A549 (cell line): ENCODE measurements at regions not wholly inside any gene's neighbourhood (a gene's known extent, or its start where the extent isn't known, plus 50 kb on each side); places are given as distances from the start of the nearest gene placed in this dataset.

Source experiments
- ATAC-seq, 2 experiments: fragments of 200-7000 bp in 1 of 2; fragments of >200 bp in 1 of 2; cut with Nextera tagmentation in 1 of 2; cut with Tn5 transposase in 1 of 2; 3 replicates each; pipeline versions ENCODE4 v1.8.0 to v1.9.1; 2018 to 2020; ENCODE audit warnings: mild to moderate bottlenecking in 1 of 2, moderate library complexity in 1 of 2
- CTCF ChIA-PET: fragments of 300-600 bp; sonication (Branson Sonifier 250); formaldehyde crosslinking; extraction: SDS; loops from one replicate; lab custom pipeline; 2021; ENCODE audit warnings: antibody characterized with exemption, inconsistent platforms; lab: Yijun Ruan, JAX
- POLR2A ChIA-PET: fragments of 350-600 bp; formaldehyde crosslinking; extraction: SDS; loops from one replicate; lab custom pipeline; 2021; ENCODE audit warnings: antibody characterized with exemption, inconsistent platforms; lab: Yijun Ruan, JAX
- DNase-seq, 2 experiments: peaks; one replicate each; pipeline versions ENCODE4 v3.0.0 to v3.0.0-alpha.2; 2011 to 2016; ENCODE audit warnings: low read depth in 1 of 2, low spot score in 1 of 2
- FAIRE-seq: peaks from 2 replicates; lab custom pipeline; 2011; peaks lifted over from hg19 to GRCh38; lab: Jason Lieb, UNC
- H3K27ac ChIP-seq, 2 experiments: fragments of >200 bp; sonication (Bioruptor Twin); formaldehyde crosslinking; 3 replicates each; pipeline ENCODE4 v1.5.1; 2016 to 2017
- H3K4me1 ChIP-seq: fragments of >200 bp; sonication (Bioruptor Twin); formaldehyde crosslinking; 3 replicates; pipeline ENCODE4 v1.6.1; 2016
- H3K4me2 ChIP-seq: fragments of >200 bp; sonication (Bioruptor Twin); formaldehyde crosslinking; 3 replicates; pipeline ENCODE4 v1.6.1; 2016
- H3K4me3 ChIP-seq: fragments of >200 bp; sonication (Bioruptor Twin); formaldehyde crosslinking; 3 replicates; pipeline ENCODE4 v1.5.1; 2016
- H3K9me3 ChIP-seq: fragments of >200 bp; sonication (Bioruptor Twin); formaldehyde crosslinking; 3 replicates; pipeline ENCODE4 v1.6.1; 2016
- ATOH8 ChIP-seq: fragments of 250-450 bp; sonication (Bioruptor Pico); IDR thresholded peaks from 2 replicates; pipeline ENCODE4 v1.5.0; 2020; ENCODE audit warnings: low read depth, mild to moderate bottlenecking, moderate library complexity
- BHLHE40 ChIP-seq: IDR thresholded peaks from 2 replicates; pipeline ENCODE4 v1.6.1; 2012; ENCODE audit warnings: low read depth, low read length, inconsistent platforms
- CBX8 ChIP-seq: fragments of 200-600 bp; sonication (generic); IDR thresholded peaks from 2 replicates; pipeline ENCODE4 v1.6.1; 2016
- CEBPB ChIP-seq, 2 experiments: fragments of >200 bp in 1 of 2; sonication (Bioruptor Twin) in 1 of 2; formaldehyde crosslinking in 1 of 2; IDR thresholded peaks; 2 replicates each; pipeline ENCODE4 v1.6.1; 2012 to 2016
- EHF ChIP-seq: fragments of 250-450 bp; sonication (Bioruptor Pico); IDR thresholded peaks from 2 replicates; pipeline ENCODE4 v1.5.0; 2020; ENCODE audit warnings: mild to moderate bottlenecking
- ELK1 ChIP-seq: fragments of 150-350 bp; IDR thresholded peaks from 2 replicates; pipeline ENCODE4 v1.6.1; 2014; ENCODE audit warnings: low read depth, mild to moderate bottlenecking, low read length
- FOXS1 ChIP-seq: fragments of 250-450 bp; sonication (Bioruptor Pico); IDR thresholded peaks from 2 replicates; pipeline ENCODE4 v1.5.0; 2020; ENCODE audit warnings: mild to moderate bottlenecking, moderate library complexity
- GATA3 ChIP-seq: IDR thresholded peaks from 2 replicates; pipeline ENCODE4 v1.6.1; 2012; ENCODE audit warnings: borderline replicate concordance
- HES2 ChIP-seq: fragments of >200 bp; sonication (Bioruptor Twin); formaldehyde crosslinking; IDR thresholded peaks from 2 replicates; pipeline ENCODE4 v1.6.1; 2016
- HOXA7 ChIP-seq: fragments of 250-450 bp; sonication (Bioruptor Pico); IDR thresholded peaks from 2 replicates; pipeline ENCODE4 v1.5.0; 2020; ENCODE audit warnings: mild to moderate bottlenecking, moderate library complexity
- MAFK ChIP-seq: fragments of 450-650 bp; IDR thresholded peaks from 2 replicates; pipeline ENCODE4 v1.6.1; 2014; ENCODE audit not compliant: partially characterized antibody
- MAZ ChIP-seq: fragments of 150-350 bp; IDR thresholded peaks from 2 replicates; pipeline ENCODE4 v1.6.1; 2014; ENCODE audit warnings: antibody characterized with exemption, low read depth, low read length, borderline replicate concordance
- NPAS2 ChIP-seq: fragments of 250-450 bp; sonication (Bioruptor Pico); IDR thresholded peaks from 2 replicates; pipeline ENCODE4 v1.8.0; 2022; ENCODE audit warnings: mild to moderate bottlenecking, moderate library complexity, borderline replicate concordance
- POLR2AphosphoS2 ChIP-seq: conservative IDR thresholded peaks from 2 replicates; pipeline ENCODE4 v1.6.1; 2012; ENCODE audit warnings: low read length, improper control_type of control experiment, inconsistent platforms
- RARB ChIP-seq: fragments of 250-450 bp; sonication (Bioruptor Pico); IDR thresholded peaks from 2 replicates; pipeline ENCODE4 v1.8.0; 2021; ENCODE audit warnings: mild to moderate bottlenecking, moderate library complexity
- SMC3 ChIP-seq: fragments of >200 bp; sonication (Bioruptor Twin); formaldehyde crosslinking; IDR thresholded peaks from 3 replicates; pipeline ENCODE4 v1.6.1; 2018; ENCODE audit warnings: inconsistent platforms
- TP53 ChIP-seq: fragments of 250-450 bp; sonication (Bioruptor Pico); IDR thresholded peaks from 2 replicates; pipeline ENCODE4 v1.5.0; 2021; ENCODE audit warnings: mild to moderate bottlenecking, moderate library complexity
- USF2 ChIP-seq: fragments of 450-650 bp; IDR thresholded peaks from 2 replicates; pipeline ENCODE4 v1.6.1; 2014; ENCODE audit warnings: antibody characterized with exemption
- ZSCAN20 ChIP-seq: fragments of 250-450 bp; sonication (Bioruptor Pico); IDR thresholded peaks from 2 replicates; pipeline ENCODE4 v1.8.0; 2022; ENCODE audit warnings: mild to moderate bottlenecking, moderate library complexity
- WGBS: methylation state at CpG from one replicate; pipeline ENCODE4 v1.1.6; 2017; ENCODE audit errors: missing lambda C conversion rate; 5-methylcytosine and 5-hydroxymethylcytosine counted together

GRCh38 chr2:207468488-207468887, 61.3 kb upstream of the CREB1 start:
- peaks cover 19% of the 10 kb centered on the region for H3K4me1 ChIP-seq
- H3K4me2 ChIP-seq = no peak overlapping the region
- no peak overlapping the region for H3K4me3 ChIP-seq
- ATAC-seq = no peak
- WGBS = 96% methylated on average over 4 of the region's 4 CpGs
- no peak for TF ChIP-seq MAZ
- no peak for TF ChIP-seq HOXA7 (CRISPR knock-in tag)
- no peak for TF ChIP-seq RARB
- POLR2A ChIA-PET = interaction anchor here (1.2 kb wide), 1 partner anchor 210 kb away, joined by 6 read pairs; no protein-coding TSS in a partner anchor
- no peaks in the 10 kb centered on the region for H3K9me3 ChIP-seq
- CTCF ChIA-PET = interaction anchor here (0.7 to 0.8 kb wide), 2 partner anchors 237 to 669 kb away, joined by 3 read pairs; no protein-coding TSS in a partner anchor
- no peak for FAIRE-seq
- DNase-seq = no peak
- H3K27ac ChIP-seq = peak overlapping the region in 1 of 2 experiments; percentile 18; a peak in 2 of 6 replicates

- Histone ChIP-seq H3K9me3 (no peaks in the 10 kb centered on the region), H3K4me1 (peaks cover 26% of the 10 kb centered on the region), H3K4me2 (no peak overlapping the region), H3K27ac (peak overlapping the region in 1 of 2 experiments; percentile 6; a peak in 1 of 6 replicates), H3K4me3 (no peak overlapping the region)
- no peak for TF ChIP-seq CEBPB (IDR thresholded peaks at IDR 0.05)
- no peak for TF ChIP-seq FOXS1
- no peak for TF ChIP-seq NPAS2
- no peak for TF ChIP-seq BHLHE40
- ChIA-PET CTCF (interaction anchor here (0.8 kb wide), 1 partner anchor 669 kb away, joined by 3 read pairs; no protein-coding TSS in a partner anchor), POLR2A (no interaction called here)
- ATAC-seq (no peak), FAIRE-seq (no peak), DNase-seq (no peak)
- 89% methylated on average over 6 of the region's 6 CpGs for WGBS
Observed at GRCh38 chr2:207469451-207469850, 60.3 kb upstream of the CREB1 start.

- no peak for ATAC-seq
- ChIA-PET POLR2A (no interaction called here), CTCF (interaction anchor here (0.7 to 0.8 kb wide), 2 partner anchors 489 to 670 kb away, joined by 3 read pairs; no protein-coding TSS in a partner anchor)
- no peak for DNase-seq
- WGBS = 77% methylated on average over 2 of the region's 2 CpGs
- Histone ChIP-seq H3K4me1 (peaks cover 26% of the 10 kb centered on the region), H3K27ac (peak overlapping the region in 1 of 2 experiments; percentile 6; a peak in 1 of 6 replicates), H3K4me3 (no peak overlapping the region), H3K4me2 (no peak overlapping the region), H3K9me3 (no peaks in the 10 kb centered on the region)
- TF ChIP-seq POLR2AphosphoS2 (no peak), EHF (CRISPR knock-in tag) (no peak), USF2 (no peak), MAZ (no peak), CBX8 (no peak), ZSCAN20 (CRISPR knock-in tag) (no peak)
- no peak for FAIRE-seq
Observed at GRCh38 chr2:207469943-207470729, 59.6 kb upstream of the CREB1 start.

- ChIA-PET POLR2A (no interaction called here), CTCF (interaction anchor here (3.1 to 4.2 kb wide), 4 partner anchors 16 to 670 kb away, joined by 10 to 63 read pairs (median 32); no protein-coding TSS in a partner anchor)
- 85% methylated on average over 4 of the region's 4 CpGs for WGBS
- no peak for ATAC-seq
- Histone ChIP-seq H3K27ac (peak overlapping the region in 1 of 2 experiments; percentile 30; a peak in 3 of 6 replicates), H3K9me3 (no peaks in the 10 kb centered on the region), H3K4me3 (no peak overlapping the region), H3K4me2 (no peak overlapping the region), H3K4me1 (peaks cover 26% of the 10 kb centered on the region)
- no peak for DNase-seq
- FAIRE-seq = no peak
- TF ChIP-seq USF2 (no peak), HES2 (no peak), TP53 (CRISPR knock-in tag) (no peak), GATA3 (no peak), RARB (no peak), NPAS2 (no peak), POLR2AphosphoS2 (no peak), SMC3 (no peak), ATOH8 (CRISPR knock-in tag) (no peak), ELK1 (no peak), MAFK (no peak)
Observed at GRCh38 chr2:207471261-207471660, 58.5 kb upstream of the CREB1 start.
